ENCODE measurements at regions not wholly inside any gene's neighbourhood (a gene's known extent, or its start where the extent isn't known, plus 50 kb on each side); places are given as distances from the start of the nearest gene placed in this dataset.

- ChIA-PET CTCF (no interaction called here), POLR2A (no interaction called here)
- no peaks in the 10 kb centered on the region for H4K20me1 ChIP-seq (ENCODE audit: insufficient read depth)
- DNase-seq, result no peak
- H3K9ac ChIP-seq, result no peak overlapping the region
- peaks cover 9% of the 10 kb centered on the region for H3F3A ChIP-seq (replicated peaks; ENCODE audit: insufficient read depth)
- H3K9me3 ChIP-seq, result no peaks in the 10 kb centered on the region
- H3K27me3 ChIP-seq (ENCODE audit: insufficient read depth), result no peaks in the 10 kb centered on the region
- 75% methylated on average over 1 of the region's 1 CpG for WGBS (ENCODE audit: low lambda C conversion rate)
- peak overlapping the region in 1 of 2 experiments; percentile 22; a peak in 1 of 4 replicates for H3K27ac ChIP-seq (ENCODE audit: low read depth in 2 of 2, low read length in 1 of 2)
- no peak overlapping the region for H3K4me2 ChIP-seq
- H3K36me3 ChIP-seq (replicated peaks in 1 of 2; ENCODE audit: control insufficient read depth in 1 of 2, insufficient read depth in 2 of 2, low read length in 1 of 2), result no peaks in the 10 kb centered on the region
- no peak overlapping the region for H2AFZ ChIP-seq (ENCODE audit: low read depth)
- no peaks in the 10 kb centered on the region; a peak in 1 of 4 replicates for H3K4me1 ChIP-seq (ENCODE audit: control insufficient read depth in 1 of 2, insufficient read depth in 2 of 2, low read depth in 1 of 2, low read length in 1 of 2)
- H3K4me3 ChIP-seq (ENCODE audit: low read depth in 2 of 2, low read length in 1 of 2), result no peak overlapping the region
- H3K9me2 ChIP-seq, result no peaks in the 10 kb centered on the region
- H3K79me2 ChIP-seq (ENCODE audit: insufficient read depth), result no peaks in the 10 kb centered on the region
- TF ChIP-seq TEAD4 (IDR thresholded peaks at IDR 0.05; ENCODE audit: borderline replicate concordance, insufficient read depth) (no peak), TCF12 (IDR thresholded peaks at IDR 0.05) (peak; percentile 72), FOSL2 (IDR thresholded peaks at IDR 0.05; ENCODE audit: borderline replicate concordance, low read depth) (peak; percentile 27; the same call in 1 of the 2 replicates), REST (IDR thresholded peaks at IDR 0.05; ENCODE audit: low read depth, low read length) (no peak), IRF3 (IDR thresholded peaks at IDR 0.05; ENCODE audit: low read depth, low read length) (no peak), FOXJ3 (CRISPR knock-in tag; IDR thresholded peaks at IDR 0.05) (no peak), JUND (IDR thresholded peaks at IDR 0.05) (peak; percentile 37), ZBTB33 (IDR thresholded peaks at IDR 0.05; ENCODE audit: borderline replicate concordance, low read depth) (no peak), USF1 (IDR thresholded peaks at IDR 0.05; ENCODE audit: borderline replicate concordance, low read depth) (no peak), RFX5 (IDR thresholded peaks at IDR 0.05; ENCODE audit: low read length) (no peak), TAF1 (IDR thresholded peaks at IDR 0.05; ENCODE audit: borderline replicate concordance, low read depth, low read length) (no peak), RAD21 (IDR thresholded peaks at IDR 0.05; ENCODE audit: low read length) (no peak), SMC3 (IDR thresholded peaks at IDR 0.05; ENCODE audit: low read depth, low read length) (no peak), POLR2AphosphoS5 (IDR thresholded peaks at IDR 0.05; ENCODE audit: low read depth, low read length) (no peak), MAX (IDR thresholded peaks at IDR 0.05; ENCODE audit: low read depth) (no peak), EP300 (IDR thresholded peaks at IDR 0.05; ENCODE audit: borderline replicate concordance in 1 of 2, low read depth in 1 of 2, low read length in 1 of 2) (no peak), SIN3A (IDR thresholded peaks at IDR 0.05; ENCODE audit: borderline replicate concordance, low read depth, low read length) (no peak), NRF1 (IDR thresholded peaks at IDR 0.05; ENCODE audit: low read depth, low read length) (no peak), MXI1 (IDR thresholded peaks at IDR 0.05; ENCODE audit: low read depth, low read length) (no peak)
- TF ChIP-seq, protein P1, sequence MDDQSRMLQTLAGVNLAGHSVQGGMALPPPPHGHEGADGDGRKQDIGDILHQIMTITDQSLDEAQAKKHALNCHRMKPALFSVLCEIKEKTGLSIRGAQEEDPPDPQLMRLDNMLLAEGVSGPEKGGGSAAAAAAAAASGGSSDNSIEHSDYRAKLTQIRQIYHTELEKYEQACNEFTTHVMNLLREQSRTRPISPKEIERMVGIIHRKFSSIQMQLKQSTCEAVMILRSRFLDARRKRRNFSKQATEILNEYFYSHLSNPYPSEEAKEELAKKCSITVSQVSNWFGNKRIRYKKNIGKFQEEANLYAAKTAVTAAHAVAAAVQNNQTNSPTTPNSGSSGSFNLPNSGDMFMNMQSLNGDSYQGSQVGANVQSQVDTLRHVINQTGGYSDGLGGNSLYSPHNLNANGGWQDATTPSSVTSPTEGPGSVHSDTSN (IDR thresholded peaks at IDR 0.05), result peak; percentile 56
- TF ChIP-seq, protein P2, sequence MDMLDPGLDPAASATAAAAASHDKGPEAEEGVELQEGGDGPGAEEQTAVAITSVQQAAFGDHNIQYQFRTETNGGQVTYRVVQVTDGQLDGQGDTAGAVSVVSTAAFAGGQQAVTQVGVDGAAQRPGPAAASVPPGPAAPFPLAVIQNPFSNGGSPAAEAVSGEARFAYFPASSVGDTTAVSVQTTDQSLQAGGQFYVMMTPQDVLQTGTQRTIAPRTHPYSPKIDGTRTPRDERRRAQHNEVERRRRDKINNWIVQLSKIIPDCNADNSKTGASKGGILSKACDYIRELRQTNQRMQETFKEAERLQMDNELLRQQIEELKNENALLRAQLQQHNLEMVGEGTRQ (IDR thresholded peaks at IDR 0.05; ENCODE audit: borderline replicate concordance, low read depth, low read length), result no peak
Measured at GRCh38 chr1:96374076-96374762, 347.4 kb upstream of the PTBP2 start.

Data from SK-N-SH (cell line).